Ureter (tissue), 1 donor: ENCODE measurements at regions not wholly inside any gene's neighbourhood (a gene's known extent, or its start where the extent isn't known, plus 50 kb on each side); places are given as distances from the start of the nearest gene placed in this dataset.
"Not testable (repeated sequence)": the region's sequence is repeated elsewhere in the genome, so short reads cannot be mapped to it uniquely, and the experiment has no call there.

Source experiments
- DNase-seq: peaks from one replicate; pipeline ENCODE4 v3.0.0-alpha.2; 2020; ENCODE audit warnings: low spot score
- donor health status: DM: yes; HTN: yes; CAD: no.

GRCh38 chr3:88000853-88001252 is 58.0 kb downstream of the CGGBP1 start:
- no peak for DNase-seq

GRCh38 chr3:87997966-87998365 is 60.8 kb downstream of the CGGBP1 start:
- DNase-seq, result no peak

DNA sequence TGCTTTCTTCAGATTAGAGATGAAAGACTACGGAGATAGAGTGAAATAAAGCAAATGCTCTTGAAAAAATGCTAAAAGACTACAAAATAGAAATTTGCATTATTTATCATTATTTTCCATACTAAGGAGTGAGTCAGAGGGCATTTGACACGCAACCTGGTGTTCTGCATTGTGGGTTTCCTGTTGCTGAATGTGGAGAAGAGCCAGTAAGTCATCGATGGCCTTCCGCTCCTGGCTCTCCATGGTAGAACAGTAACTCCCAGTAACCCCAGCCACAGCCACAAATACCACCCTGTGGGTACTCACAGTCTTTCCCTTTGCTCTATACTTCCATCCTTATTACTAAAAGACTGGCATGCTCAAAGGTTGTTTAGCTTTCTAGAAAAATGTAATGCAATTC is 61.5 kb downstream of the CGGBP1 start:
- DNase-seq, result no peak

- DNase-seq, result no peak
Measured at GRCh38 chr3:87996882-87997281, 61.9 kb downstream of the CGGBP1 start.

GRCh38 chr3:87993566-87993965 is 65.2 kb downstream of the CGGBP1 start:
- DNase-seq, result no peak

- DNase-seq, result no peak
Measured at GRCh38 chr3:87987952-87988351, 70.9 kb downstream of the CGGBP1 start.

DNA sequence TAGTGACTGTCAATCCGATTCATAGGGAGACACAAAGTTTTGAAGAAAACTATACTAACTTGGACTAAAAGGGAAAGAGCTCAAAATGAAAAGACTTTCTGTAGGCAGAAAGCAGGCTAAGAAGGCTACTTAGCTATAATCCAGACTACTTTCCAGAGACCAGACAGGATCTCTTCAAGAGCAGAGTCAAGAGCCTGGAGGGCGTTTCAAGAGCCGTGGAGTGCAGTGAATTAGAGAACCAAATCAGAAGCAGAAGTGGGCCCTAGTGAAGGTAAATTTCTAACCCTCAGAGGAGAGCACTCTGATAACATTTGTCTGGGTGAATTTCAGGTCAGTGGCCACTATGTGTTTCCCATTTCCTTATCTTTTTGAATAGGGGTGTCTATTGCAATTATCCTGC is 76.4 kb downstream of the CGGBP1 start:
- DNase-seq, result no peak

- DNase-seq, result no peak
Measured at GRCh38 chr3:87979527-87979926, 79.3 kb downstream of the CGGBP1 start.

GRCh38 chr3:87977765-87978164 is 81.0 kb downstream of the CGGBP1 start:
- DNase-seq, result no peak

GRCh38 chr3:87975716-87976115 is 83.1 kb downstream of the CGGBP1 start:
- no peak for DNase-seq

- no peak for DNase-seq
Measured at GRCh38 chr3:87973906-87974305, 84.9 kb downstream of the CGGBP1 start.

- no peak for DNase-seq
Measured at GRCh38 chr3:87969620-87970019, 89.2 kb downstream of the CGGBP1 start.

DNA sequence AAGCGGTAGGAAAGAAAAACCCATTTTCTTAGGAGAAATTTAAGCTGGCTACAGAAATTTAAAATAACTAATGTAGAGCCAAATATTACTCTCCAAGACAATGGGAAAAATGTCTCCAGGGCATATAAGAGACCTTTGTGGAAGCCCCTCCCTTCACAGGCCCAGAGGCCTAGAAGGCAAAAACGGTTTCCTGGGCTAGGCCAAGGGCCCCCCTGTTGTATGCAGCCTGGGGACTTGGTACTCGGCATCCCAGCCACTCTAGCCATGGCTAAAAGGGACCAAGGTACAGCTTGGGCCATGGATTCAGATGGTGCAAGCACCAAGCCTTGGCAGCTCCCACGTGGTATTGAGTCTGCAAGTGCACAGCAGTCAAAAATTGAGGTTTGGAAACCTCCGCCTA is 90.1 kb downstream of the CGGBP1 start:
- no peak for DNase-seq

- DNase-seq, result no peak
Measured at GRCh38 chr3:87958289-87958688, 100.5 kb downstream of the CGGBP1 start.

DNA sequence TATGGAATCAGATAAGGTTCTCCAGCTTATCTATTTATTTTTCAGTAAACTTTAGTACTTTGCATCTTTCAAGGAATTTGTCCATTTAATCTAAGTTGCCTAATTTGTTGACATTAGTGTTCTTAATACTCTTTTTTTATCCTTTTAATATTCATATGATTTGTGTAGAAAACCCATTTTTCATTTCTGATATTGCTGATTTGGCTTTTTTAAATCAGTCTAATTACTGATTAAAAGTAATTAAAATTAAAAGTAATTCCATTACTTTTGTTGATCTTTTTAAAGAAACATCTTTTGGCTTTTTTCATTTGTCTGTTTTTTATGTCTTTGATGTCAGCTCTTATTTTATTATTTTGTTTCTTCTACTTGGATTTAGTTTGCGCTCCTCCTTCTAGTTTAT is 101.2 kb downstream of the CGGBP1 start:
- DNase-seq, result no peak

- DNase-seq, result no peak
Measured at GRCh38 chr3:87949879-87950208, 109.0 kb downstream of the CGGBP1 start.

DNA sequence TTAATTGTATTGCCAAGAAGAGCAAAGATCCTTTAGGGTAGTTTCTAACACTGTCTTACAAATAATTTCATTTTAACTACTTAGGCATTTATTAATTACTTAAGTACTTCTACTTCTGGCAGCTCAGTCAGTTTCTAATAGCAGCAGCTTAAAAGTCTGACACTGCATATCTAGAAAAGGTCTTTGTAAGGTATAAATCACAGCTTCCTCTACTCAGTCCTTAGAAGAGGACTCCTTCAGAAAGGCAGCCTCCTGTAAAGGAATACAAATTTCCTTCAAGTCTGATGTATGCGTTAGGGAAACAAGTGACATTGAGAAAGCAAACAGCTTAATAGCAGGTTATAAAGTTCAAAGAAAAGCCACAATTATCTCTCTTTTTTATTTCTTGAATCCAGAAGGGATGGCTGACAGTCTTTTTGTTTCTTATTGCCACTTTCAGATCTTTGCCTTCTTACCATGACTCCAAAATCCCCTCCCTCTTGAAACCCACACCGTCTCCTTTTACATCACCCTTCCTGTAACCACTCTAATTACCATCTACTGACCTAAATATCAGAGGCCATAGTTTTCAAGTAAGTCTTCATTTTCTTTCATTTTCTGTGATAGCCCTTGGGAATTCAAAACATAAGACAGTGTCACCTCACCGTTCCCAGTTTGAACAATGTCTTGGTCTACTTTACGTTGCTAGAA is 109.5 kb downstream of the CGGBP1 start:
- DNase-seq, result no peak

DNA sequence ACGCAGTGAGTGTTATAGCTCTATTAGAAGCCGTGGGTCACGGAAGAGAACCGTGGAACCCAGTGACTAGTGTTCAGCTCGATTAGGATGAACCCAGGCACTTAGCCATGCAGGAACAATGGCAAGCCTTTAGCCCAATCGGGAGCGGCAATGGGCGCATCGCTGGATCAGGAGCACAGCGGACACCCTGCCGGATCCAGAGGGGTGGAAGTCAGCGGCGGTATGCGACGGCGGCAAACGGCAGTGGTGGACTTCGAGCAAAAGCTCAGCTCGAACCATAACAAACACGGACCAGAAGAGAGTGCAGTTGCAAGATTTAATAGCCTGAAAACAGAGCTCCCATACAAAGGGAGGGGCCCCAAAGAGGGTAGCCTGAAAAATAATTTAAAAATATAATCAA is 112.8 kb downstream of the CGGBP1 start:
- DNase-seq, result not testable (repeated sequence)

DNA sequence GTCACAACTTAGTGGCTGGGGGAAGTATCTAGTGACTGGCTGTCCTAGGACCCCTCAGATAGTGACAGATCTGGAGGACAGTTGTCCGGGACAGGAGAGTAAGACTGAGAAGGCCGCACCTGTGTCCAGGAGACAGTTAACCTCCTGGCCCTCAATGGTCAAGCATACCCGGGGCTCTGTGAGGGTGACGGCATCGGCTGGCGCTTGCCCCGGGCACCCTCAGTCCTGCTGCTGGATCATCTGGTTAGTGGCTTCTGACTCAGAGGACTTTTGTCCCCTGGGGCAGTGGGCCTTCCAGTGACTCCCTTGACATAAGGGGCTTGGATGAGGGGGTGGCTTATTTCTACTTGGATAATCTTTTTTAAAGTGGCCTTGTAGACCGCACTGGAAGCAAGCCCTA is 116.5 kb downstream of the CGGBP1 start:
- DNase-seq, result not testable (repeated sequence)

DNA sequence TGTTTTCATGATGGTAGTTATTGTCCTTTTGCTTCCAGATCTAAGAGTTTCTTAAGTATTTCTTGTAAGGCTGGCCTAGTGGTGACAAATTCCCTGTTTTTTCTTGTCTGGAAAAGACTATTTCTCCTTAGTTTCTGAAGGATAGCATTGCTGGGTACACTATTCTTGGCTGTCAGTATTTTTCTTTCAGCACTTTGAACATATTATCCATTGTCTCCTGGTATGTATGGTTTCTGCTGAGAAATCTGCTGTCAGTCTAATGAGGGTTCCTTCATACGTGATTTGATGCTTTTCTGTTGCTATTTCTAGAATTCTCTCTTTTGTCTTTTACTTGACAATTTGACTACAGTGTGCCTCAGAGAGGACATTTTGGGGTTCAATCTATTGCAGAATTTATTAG is 134.3 kb downstream of the CGGBP1 start:
- DNase-seq, result no peak

GRCh38 chr3:87920549-87920948 is 138.3 kb downstream of the CGGBP1 start:
- DNase-seq, result no peak

- no peak for DNase-seq
Measured at GRCh38 chr3:87901141-87901540, 157.7 kb downstream of the CGGBP1 start.

DNA sequence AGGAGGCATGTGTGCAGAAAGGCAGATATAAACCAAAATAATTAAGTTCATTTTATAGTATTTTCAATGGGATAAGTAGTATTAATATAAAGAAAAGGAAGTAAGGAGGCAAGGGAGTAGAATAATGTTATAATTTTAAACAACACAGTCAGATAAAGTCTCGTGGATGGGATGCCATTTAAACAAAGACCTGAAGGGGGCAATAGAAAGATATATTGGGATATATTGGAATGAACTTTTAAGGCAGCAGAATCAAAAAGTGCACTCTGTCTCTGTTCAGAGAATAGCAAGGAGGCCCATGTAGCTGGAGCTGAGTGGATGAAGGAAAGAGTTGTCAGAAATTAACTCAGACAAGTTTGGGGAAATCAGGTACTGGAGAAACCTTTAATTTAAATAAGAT is 158.7 kb downstream of the CGGBP1 start:
- no peak for DNase-seq

- DNase-seq, result no peak
Measured at GRCh38 chr3:87898971-87899370, 159.8 kb downstream of the CGGBP1 start.

DNA sequence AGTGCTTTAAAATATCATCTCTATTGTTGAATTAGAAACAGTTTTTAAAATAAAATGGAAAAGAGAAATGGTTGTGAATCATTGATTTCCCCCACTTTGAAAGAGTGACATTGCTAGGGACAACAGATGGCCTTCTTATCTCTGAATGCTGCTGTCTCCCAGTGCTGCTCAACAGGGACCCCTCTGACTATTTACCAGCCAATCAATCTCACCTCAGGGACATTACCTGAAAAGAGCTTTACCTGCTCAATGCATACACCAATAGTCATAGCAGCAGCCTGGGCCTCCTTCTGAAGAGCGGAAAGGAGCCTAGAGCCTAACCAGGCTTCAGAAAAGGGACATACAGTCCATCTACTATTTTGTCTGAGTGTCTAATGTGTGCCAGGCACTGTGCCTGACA is 162.8 kb downstream of the CGGBP1 start:
- DNase-seq, result no peak
